Panc1 (cell line): ENCODE measurements at regions not wholly inside any gene's neighbourhood (a gene's known extent, or its start where the extent isn't known, plus 50 kb on each side); places are given as distances from the start of the nearest gene placed in this dataset.

ENCODE experiments used
- POLR2AphosphoS5 ChIP-seq: IDR thresholded peaks from 2 replicates; pipeline ENCODE4 v1.6.1; 2012; ENCODE audit warnings: mild to moderate bottlenecking, low read depth, low read length, moderate library complexity
- REST ChIP-seq, 2 experiments: IDR thresholded peaks; 2 replicates each; pipeline ENCODE4 v1.6.1; 2011 to 2012; ENCODE audit warnings: low read depth in 2 of 2, control low read depth in 1 of 2, low read length in 1 of 2, mild to moderate bottlenecking in 1 of 2, moderate library complexity in 1 of 2; ENCODE audit not compliant: insufficient read depth in 1 of 2
- TCF7L2 ChIP-seq: IDR thresholded peaks from 2 replicates; pipeline ENCODE4 v1.6.1; 2011; ENCODE audit warnings: mild to moderate bottlenecking, low read depth, low read length, inconsistent platforms
- TF ChIP-seq, protein P1 (sequence below): fragments of 450-650 bp; IDR thresholded peaks from 2 replicates; pipeline ENCODE4 v1.5.1; 2017; ENCODE audit warnings: mild to moderate bottlenecking

DNA sequence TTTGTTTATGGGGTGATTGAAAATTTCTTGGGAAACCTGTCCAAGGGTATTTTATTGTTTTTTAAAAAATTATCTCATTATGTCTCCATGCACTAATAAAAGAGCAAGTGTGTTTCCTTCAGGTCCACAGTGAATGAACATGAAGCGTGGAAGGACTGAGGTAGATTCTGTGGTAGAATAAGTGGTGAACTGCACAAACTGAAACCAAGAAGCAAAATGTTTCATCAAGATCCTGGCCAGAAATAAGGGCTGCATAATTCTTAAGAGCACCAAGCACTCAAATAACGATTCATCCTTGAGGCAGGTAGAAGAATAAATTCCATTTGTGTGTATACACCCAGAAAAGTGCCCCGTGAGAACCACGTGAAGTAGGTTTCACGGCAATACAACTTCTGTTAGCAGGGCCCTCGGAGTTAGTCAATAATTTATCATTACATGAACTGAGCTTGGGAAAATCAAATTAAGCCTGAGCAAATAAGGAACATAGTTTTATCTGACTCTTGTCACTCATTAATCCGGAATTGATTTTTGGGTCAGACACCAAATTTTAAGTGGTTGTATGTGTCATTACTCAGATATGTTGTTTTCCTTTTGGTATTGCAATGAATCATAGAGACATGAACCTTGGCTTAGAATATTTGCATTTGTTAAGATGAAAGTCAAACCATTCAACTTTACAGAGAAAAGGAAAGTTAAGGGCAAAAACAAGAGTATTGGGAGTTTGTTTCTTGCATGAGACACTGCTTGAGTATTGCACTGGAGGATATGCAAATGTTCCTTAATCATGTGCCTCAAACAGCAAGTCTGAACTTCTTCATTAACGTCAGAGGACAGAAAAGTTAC lies 472.6 kb upstream of the NETO1 start:
- TF ChIP-seq, protein P1, sequence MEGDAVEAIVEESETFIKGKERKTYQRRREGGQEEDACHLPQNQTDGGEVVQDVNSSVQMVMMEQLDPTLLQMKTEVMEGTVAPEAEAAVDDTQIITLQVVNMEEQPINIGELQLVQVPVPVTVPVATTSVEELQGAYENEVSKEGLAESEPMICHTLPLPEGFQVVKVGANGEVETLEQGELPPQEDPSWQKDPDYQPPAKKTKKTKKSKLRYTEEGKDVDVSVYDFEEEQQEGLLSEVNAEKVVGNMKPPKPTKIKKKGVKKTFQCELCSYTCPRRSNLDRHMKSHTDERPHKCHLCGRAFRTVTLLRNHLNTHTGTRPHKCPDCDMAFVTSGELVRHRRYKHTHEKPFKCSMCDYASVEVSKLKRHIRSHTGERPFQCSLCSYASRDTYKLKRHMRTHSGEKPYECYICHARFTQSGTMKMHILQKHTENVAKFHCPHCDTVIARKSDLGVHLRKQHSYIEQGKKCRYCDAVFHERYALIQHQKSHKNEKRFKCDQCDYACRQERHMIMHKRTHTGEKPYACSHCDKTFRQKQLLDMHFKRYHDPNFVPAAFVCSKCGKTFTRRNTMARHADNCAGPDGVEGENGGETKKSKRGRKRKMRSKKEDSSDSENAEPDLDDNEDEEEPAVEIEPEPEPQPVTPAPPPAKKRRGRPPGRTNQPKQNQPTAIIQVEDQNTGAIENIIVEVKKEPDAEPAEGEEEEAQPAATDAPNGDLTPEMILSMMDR, result no peak
- no peak for TF ChIP-seq REST (IDR thresholded peaks at IDR 0.05; ENCODE audit: insufficient read depth in 1 of 2, low read depth in 2 of 2, low read length in 1 of 2)
- TF ChIP-seq POLR2AphosphoS5, result no peak
- no peak for TF ChIP-seq TCF7L2
